ENCODE measurements at regions not wholly inside any gene's neighbourhood (a gene's known extent, or its start where the extent isn't known, plus 50 kb on each side); places are given as distances from the start of the nearest gene placed in this dataset.

- H3K4me3 ChIP-seq = no peak overlapping the region
Observed at GRCh38 chr3:67916353-67916752, 261.9 kb upstream of the SUCLG2 start.

GRCh38 chr3:67907735-67908134, 253.3 kb upstream of the SUCLG2 start:
- Histone ChIP-seq H3K27ac (no peak overlapping the region), H3K4me3 (no peak overlapping the region)

More at GRCh38 chr3:67916353-67916752, 261.9 kb upstream of the SUCLG2 start:
- H3K27ac ChIP-seq = no peak overlapping the region

- Histone ChIP-seq H3K27ac (no peak overlapping the region), H3K4me3 (no peak overlapping the region)
Observed at GRCh38 chr3:67906261-67906660, 251.8 kb upstream of the SUCLG2 start.

- no peak overlapping the region for H3K27ac ChIP-seq
- H3K4me3 ChIP-seq = no peak overlapping the region
Observed at GRCh38 chr3:67901681-67902080, 247.3 kb upstream of the SUCLG2 start.

GRCh38 chr3:67898916-67899315, 244.5 kb upstream of the SUCLG2 start:
- Histone ChIP-seq H3K4me3 (no peak overlapping the region), H3K27ac (no peak overlapping the region)

GRCh38 chr3:67897351-67898336, 243.2 kb upstream of the SUCLG2 start:
- Histone ChIP-seq H3K4me3 (no peak overlapping the region), H3K27ac (no peak overlapping the region)

GRCh38 chr3:67896130-67896529, 241.7 kb upstream of the SUCLG2 start:
- no peak overlapping the region for H3K27ac ChIP-seq
- no peak overlapping the region for H3K4me3 ChIP-seq

- Histone ChIP-seq H3K27ac (no peak overlapping the region), H3K4me3 (no peak overlapping the region)
Observed at GRCh38 chr3:67894510-67894909, 240.1 kb upstream of the SUCLG2 start.

- Histone ChIP-seq H3K4me3 (no peak overlapping the region), H3K27ac (no peak overlapping the region)
Observed at GRCh38 chr3:67884345-67884744, 229.9 kb upstream of the SUCLG2 start.

- no peak overlapping the region for H3K4me3 ChIP-seq
- no peak overlapping the region for H3K27ac ChIP-seq
Observed at GRCh38 chr3:67883766-67884165, 229.4 kb upstream of the SUCLG2 start.

- Histone ChIP-seq H3K27ac (no peak overlapping the region), H3K4me3 (no peak overlapping the region)
Observed at GRCh38 chr3:67882981-67883380, 228.6 kb upstream of the SUCLG2 start.

GRCh38 chr3:67876261-67876660, 221.8 kb upstream of the SUCLG2 start:
- Histone ChIP-seq H3K4me3 (no peak overlapping the region), H3K27ac (no peak overlapping the region)

GRCh38 chr3:67875858-67876257, 221.4 kb upstream of the SUCLG2 start:
- Histone ChIP-seq H3K27ac (no peak overlapping the region), H3K4me3 (no peak overlapping the region)

GRCh38 chr3:67875338-67875737, 220.9 kb upstream of the SUCLG2 start:
- no peak overlapping the region for H3K4me3 ChIP-seq
- H3K27ac ChIP-seq = no peak overlapping the region

GRCh38 chr3:67870477-67870876, 216.1 kb upstream of the SUCLG2 start:
- no peak overlapping the region for H3K4me3 ChIP-seq

GRCh38 chr3:67866571-67866970, 212.2 kb upstream of the SUCLG2 start:
- Histone ChIP-seq H3K4me3 (no peak overlapping the region), H3K27ac (no peak overlapping the region)

More at GRCh38 chr3:67870477-67870876, 216.1 kb upstream of the SUCLG2 start:
- H3K27ac ChIP-seq = no peak overlapping the region

- Histone ChIP-seq H3K4me3 (no peak overlapping the region), H3K27ac (no peak overlapping the region)
Observed at GRCh38 chr3:67864587-67865183, 210.3 kb upstream of the SUCLG2 start.

- Histone ChIP-seq H3K27ac (no peak overlapping the region), H3K4me3 (no peak overlapping the region)
Observed at GRCh38 chr3:67863869-67864268, 209.5 kb upstream of the SUCLG2 start.

GRCh38 chr3:67860429-67860828, 206.0 kb upstream of the SUCLG2 start:
- H3K4me3 ChIP-seq = no peak overlapping the region
- H3K27ac ChIP-seq = no peak overlapping the region

- Histone ChIP-seq H3K27ac (no peak overlapping the region), H3K4me3 (no peak overlapping the region)
Observed at GRCh38 chr3:67858492-67858891, 204.1 kb upstream of the SUCLG2 start.

- Histone ChIP-seq H3K4me3 (no peak overlapping the region), H3K27ac (no peak overlapping the region)
Observed at GRCh38 chr3:67856718-67857117, 202.3 kb upstream of the SUCLG2 start.

All from skin epidermis (tissue), 12 donors.